EH (cell line): ENCODE measurements at regions not wholly inside any gene's neighbourhood (a gene's known extent, or its start where the extent isn't known, plus 50 kb on each side); places are given as distances from the start of the nearest gene placed in this dataset.
"Not testable (repeated sequence)": the region's sequence is repeated elsewhere in the genome, so short reads cannot be mapped to it uniquely, and the experiment has no call there.

Source experiments
- DNase-seq: peaks from one replicate; pipeline ENCODE4 v3.0.0-alpha.2; 2015; ENCODE audit warnings: low read depth

- peak; percentile 36 for DNase-seq
Observed at GRCh38 chr5:102666164-102666946, 88.8 kb upstream of the PAM start.

- no peak for DNase-seq
Observed at GRCh38 chr5:102668220-102668932, 86.7 kb upstream of the PAM start.

GRCh38 chr5:102670224-102670836 is 84.8 kb upstream of the PAM start:
- peak; percentile 25 for DNase-seq

GRCh38 chr5:102671033-102671734 is 83.9 kb upstream of the PAM start:
- DNase-seq = not testable (repeated sequence)

- peak; percentile 48 for DNase-seq
Observed at GRCh38 chr5:102678267-102679058, 76.6 kb upstream of the PAM start.

- peak; percentile 80 for DNase-seq
Observed at GRCh38 chr5:102681403-102681983, 73.6 kb upstream of the PAM start.

GRCh38 chr5:102682101-102682647 is 72.9 kb upstream of the PAM start:
- no peak for DNase-seq

GRCh38 chr5:102688076-102688475 is 67.0 kb upstream of the PAM start:
- not testable (repeated sequence) for DNase-seq

GRCh38 chr5:102688581-102689342 is 66.3 kb upstream of the PAM start:
- not testable (repeated sequence) for DNase-seq

GRCh38 chr5:102690910-102691309 is 64.2 kb upstream of the PAM start:
- DNase-seq = no peak

GRCh38 chr5:102691434-102691833 is 63.7 kb upstream of the PAM start:
- DNase-seq = no peak

- no peak for DNase-seq
Observed at GRCh38 chr5:102700120-102700831, 54.8 kb upstream of the PAM start.

GRCh38 chr5:102700916-102701315 is 54.2 kb upstream of the PAM start:
- no peak for DNase-seq

GRCh38 chr5:102701748-102702147 is 53.4 kb upstream of the PAM start:
- no peak for DNase-seq
